Activated CD8-positive, alpha-beta memory T cell treated with anti-CD3 and anti-CD28 coated beads, Interleukin-2, amount 50 U/mL, for 48 hours (primary cell): ENCODE measurements at regions not wholly inside any gene's neighbourhood (a gene's known extent, or its start where the extent isn't known, plus 50 kb on each side); places are given as distances from the start of the nearest gene placed in this dataset.

ENCODE experiments used
- DNase-seq: peaks from one replicate; pipeline ENCODE4 v3.0.0-alpha.2; 2020

GRCh38 chr6:15008269-15008668 is 237.6 kb upstream of the JARID2 start:
- DNase-seq, result no peak

GRCh38 chr6:15014958-15015357 is 230.9 kb upstream of the JARID2 start:
- no peak for DNase-seq

- DNase-seq, result no peak
Observed at GRCh38 chr6:15016813-15017212, 229.1 kb upstream of the JARID2 start.

- no peak for DNase-seq
Observed at GRCh38 chr6:15017261-15017660, 228.6 kb upstream of the JARID2 start.

GRCh38 chr6:15017803-15018202 is 228.1 kb upstream of the JARID2 start:
- no peak for DNase-seq

GRCh38 chr6:15020119-15020770 is 225.6 kb upstream of the JARID2 start:
- DNase-seq, result no peak

GRCh38 chr6:15021074-15021473 is 224.8 kb upstream of the JARID2 start:
- DNase-seq, result no peak

GRCh38 chr6:15023018-15023417 is 222.9 kb upstream of the JARID2 start:
- peak; percentile 54 for DNase-seq

GRCh38 chr6:15023448-15023847 is 222.4 kb upstream of the JARID2 start:
- DNase-seq, result peak; percentile 77

- DNase-seq, result no peak
Observed at GRCh38 chr6:15025446-15025845, 220.4 kb upstream of the JARID2 start.

GRCh38 chr6:15026832-15027231 is 219.0 kb upstream of the JARID2 start:
- DNase-seq, result no peak

- DNase-seq, result no peak
Observed at GRCh38 chr6:15027472-15027871, 218.4 kb upstream of the JARID2 start.

GRCh38 chr6:15032015-15032414 is 213.9 kb upstream of the JARID2 start:
- DNase-seq, result no peak

GRCh38 chr6:15033850-15034203 is 212.0 kb upstream of the JARID2 start:
- no peak for DNase-seq

GRCh38 chr6:15036690-15037245 is 209.1 kb upstream of the JARID2 start:
- DNase-seq, result no peak

GRCh38 chr6:15037253-15037652 is 208.6 kb upstream of the JARID2 start:
- DNase-seq, result no peak

- DNase-seq, result no peak
Observed at GRCh38 chr6:15038013-15038791, 207.7 kb upstream of the JARID2 start.

- DNase-seq, result no peak
Observed at GRCh38 chr6:15039136-15039535, 206.7 kb upstream of the JARID2 start.

GRCh38 chr6:15042938-15043337 is 202.9 kb upstream of the JARID2 start:
- no peak for DNase-seq

GRCh38 chr6:15044146-15044882 is 201.6 kb upstream of the JARID2 start:
- DNase-seq, result no peak

GRCh38 chr6:15044948-15045347 is 200.9 kb upstream of the JARID2 start:
- no peak for DNase-seq

- DNase-seq, result no peak
Observed at GRCh38 chr6:15046751-15047150, 199.1 kb upstream of the JARID2 start.

GRCh38 chr6:15048367-15048766 is 197.5 kb upstream of the JARID2 start:
- DNase-seq, result no peak
